Right atrium auricular region (tissue), 2 donors: ENCODE measurements at regions not wholly inside any gene's neighbourhood (a gene's known extent, or its start where the extent isn't known, plus 50 kb on each side); places are given as distances from the start of the nearest gene placed in this dataset.

Experiments
- DNase-seq: peaks from one replicate; pipeline ENCODE4 v3.0.0-alpha.2; 2019; ENCODE audit warnings: low spot score
- H3K27ac ChIP-seq, 2 donors: fragments of 200-600 bp; sonication (generic); 1 replicate in 1 of 2; 2 replicates in 1 of 2; pipeline ENCODE4 v1.5.1; 2016 to 2019
- H3K27me3 ChIP-seq, 2 donors: fragments of 200-600 bp; sonication (generic); one replicate each; pipeline versions ENCODE4 v1.5.1 to v1.6.0; 2017 to 2019
- H3K36me3 ChIP-seq: fragments of 200-600 bp; sonication (generic); one replicate; pipeline ENCODE4 v1.5.1; 2016
- H3K4me1 ChIP-seq, 2 donors: fragments of 200-600 bp; sonication (generic); one replicate each; pipeline versions ENCODE4 v1.5.1 to v1.6.0; 2017 to 2019
- H3K4me3 ChIP-seq, 2 donors: fragments of 200-600 bp; sonication (generic); 1 replicate in 1 of 2; 2 replicates in 1 of 2; pipeline ENCODE4 v1.5.1; 2017 to 2019; ENCODE audit warnings: mild to moderate bottlenecking in 1 of 2, moderate library complexity in 1 of 2
- H3K9me3 ChIP-seq, 2 donors: fragments of 200-600 bp; sonication (generic); one replicate each; pipeline ENCODE4 v1.5.1; 2019
- TF ChIP-seq, protein P1 (sequence below), 2 donors: fragments of 200-600 bp; sonication (generic); IDR thresholded peaks; one replicate each; pipeline ENCODE4 v1.5.1; 2019; ENCODE audit warnings: antibody characterized with exemption in 2 of 2

DNA sequence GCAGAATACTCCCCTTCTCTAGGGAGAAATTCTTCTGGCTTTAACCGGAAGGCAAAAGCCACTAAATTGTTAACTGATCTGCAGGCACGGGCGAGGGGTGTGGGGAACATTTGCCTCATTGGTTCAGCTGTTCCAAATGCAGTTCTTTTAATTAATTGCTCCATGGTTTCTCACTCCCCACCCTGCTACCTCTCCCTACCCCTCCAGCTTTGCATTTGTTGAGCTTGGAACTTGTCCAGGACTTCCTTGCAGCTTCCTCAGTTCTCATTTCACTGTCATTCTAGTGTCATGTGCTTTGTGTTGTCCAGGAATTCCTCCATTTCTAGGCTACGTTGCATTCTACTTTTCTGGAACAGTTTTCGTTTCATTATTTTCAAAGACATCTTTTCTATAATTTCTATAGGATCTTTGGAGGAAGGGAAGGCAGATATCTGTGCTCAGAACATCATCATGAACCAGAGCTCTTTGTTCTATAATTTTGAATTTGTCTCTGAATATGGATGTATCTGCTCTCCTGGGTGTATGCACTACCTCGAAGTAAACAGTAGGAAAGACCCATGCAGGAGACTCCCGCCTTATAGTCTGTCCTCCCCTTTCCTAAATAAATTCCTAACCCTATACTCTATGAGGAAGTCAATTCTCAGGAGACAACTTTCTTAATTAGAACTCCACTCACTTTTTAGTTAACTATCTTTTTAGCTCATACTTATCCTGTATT is 132.4 kb upstream of the LMO4 start:
- Histone ChIP-seq H3K9me3 (peaks cover 0 to 12% of the 10 kb centered on the region in 2 donors), H3K27ac (no peak overlapping the region), H3K36me3 (no peaks in the 10 kb centered on the region), H3K4me3 (no peak overlapping the region), H3K4me1 (no peaks in the 10 kb centered on the region), H3K27me3 (no peaks in the 10 kb centered on the region)
- no peak for DNase-seq
- TF ChIP-seq, protein P1, sequence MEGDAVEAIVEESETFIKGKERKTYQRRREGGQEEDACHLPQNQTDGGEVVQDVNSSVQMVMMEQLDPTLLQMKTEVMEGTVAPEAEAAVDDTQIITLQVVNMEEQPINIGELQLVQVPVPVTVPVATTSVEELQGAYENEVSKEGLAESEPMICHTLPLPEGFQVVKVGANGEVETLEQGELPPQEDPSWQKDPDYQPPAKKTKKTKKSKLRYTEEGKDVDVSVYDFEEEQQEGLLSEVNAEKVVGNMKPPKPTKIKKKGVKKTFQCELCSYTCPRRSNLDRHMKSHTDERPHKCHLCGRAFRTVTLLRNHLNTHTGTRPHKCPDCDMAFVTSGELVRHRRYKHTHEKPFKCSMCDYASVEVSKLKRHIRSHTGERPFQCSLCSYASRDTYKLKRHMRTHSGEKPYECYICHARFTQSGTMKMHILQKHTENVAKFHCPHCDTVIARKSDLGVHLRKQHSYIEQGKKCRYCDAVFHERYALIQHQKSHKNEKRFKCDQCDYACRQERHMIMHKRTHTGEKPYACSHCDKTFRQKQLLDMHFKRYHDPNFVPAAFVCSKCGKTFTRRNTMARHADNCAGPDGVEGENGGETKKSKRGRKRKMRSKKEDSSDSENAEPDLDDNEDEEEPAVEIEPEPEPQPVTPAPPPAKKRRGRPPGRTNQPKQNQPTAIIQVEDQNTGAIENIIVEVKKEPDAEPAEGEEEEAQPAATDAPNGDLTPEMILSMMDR (IDR thresholded peaks at IDR 0.05): no peak

DNA sequence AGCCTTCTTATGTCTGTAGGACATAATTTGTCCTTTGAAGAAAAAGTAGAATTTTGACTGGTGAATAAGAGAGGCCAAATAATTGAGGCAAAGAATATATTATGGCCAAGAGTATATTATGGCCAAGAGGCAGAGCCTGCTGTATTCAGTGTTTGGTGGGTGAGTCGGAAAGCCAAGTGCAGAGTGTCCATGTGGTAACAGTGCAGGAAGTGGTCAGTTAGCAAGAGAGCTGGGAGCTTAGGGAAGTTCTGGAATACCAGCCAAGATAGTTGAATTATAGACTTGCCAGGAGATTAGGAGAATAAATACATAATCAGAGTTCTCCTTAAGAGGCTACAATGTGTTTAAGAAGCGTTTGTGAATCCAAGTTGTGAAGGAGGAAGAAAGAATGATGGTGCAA is 131.5 kb upstream of the LMO4 start:
- Histone ChIP-seq H3K9me3 (peaks cover 0 to 12% of the 10 kb centered on the region in 2 donors), H3K27ac (no peak overlapping the region), H3K4me1 (no peaks in the 10 kb centered on the region), H3K36me3 (no peaks in the 10 kb centered on the region), H3K27me3 (no peaks in the 10 kb centered on the region), H3K4me3 (no peak overlapping the region)
- DNase-seq: no peak
- TF ChIP-seq, protein P1 (IDR thresholded peaks at IDR 0.05): no peak

DNA sequence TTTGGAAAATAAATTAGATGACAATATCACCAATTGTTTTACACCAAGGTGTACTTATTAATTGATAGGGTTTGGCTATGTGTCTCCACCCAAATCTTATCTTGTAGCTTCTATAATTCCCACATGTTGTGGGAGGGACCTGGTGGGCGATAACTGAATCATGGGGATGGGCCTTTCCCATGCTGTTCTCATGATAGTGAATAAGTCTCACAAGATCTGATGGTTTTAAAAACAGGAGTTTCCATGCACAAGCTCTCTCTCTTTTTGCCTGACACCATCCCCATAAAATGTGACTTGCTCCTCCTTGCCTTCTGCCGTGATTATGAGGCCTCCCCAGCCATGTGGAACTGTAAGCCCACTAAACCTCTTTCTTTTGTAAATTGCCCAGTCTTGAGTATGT is 131.0 kb upstream of the LMO4 start:
- peaks cover 0 to 12% of the 10 kb centered on the region in 2 donors for H3K9me3 ChIP-seq
- no peaks in the 10 kb centered on the region for H3K36me3 ChIP-seq
- TF ChIP-seq, protein P1 (IDR thresholded peaks at IDR 0.05): no peak
- DNase-seq: no peak
- H3K4me3 ChIP-seq: no peak overlapping the region
- no peaks in the 10 kb centered on the region for H3K27me3 ChIP-seq
- H3K4me1 ChIP-seq: no peaks in the 10 kb centered on the region
- no peak overlapping the region for H3K27ac ChIP-seq

DNA sequence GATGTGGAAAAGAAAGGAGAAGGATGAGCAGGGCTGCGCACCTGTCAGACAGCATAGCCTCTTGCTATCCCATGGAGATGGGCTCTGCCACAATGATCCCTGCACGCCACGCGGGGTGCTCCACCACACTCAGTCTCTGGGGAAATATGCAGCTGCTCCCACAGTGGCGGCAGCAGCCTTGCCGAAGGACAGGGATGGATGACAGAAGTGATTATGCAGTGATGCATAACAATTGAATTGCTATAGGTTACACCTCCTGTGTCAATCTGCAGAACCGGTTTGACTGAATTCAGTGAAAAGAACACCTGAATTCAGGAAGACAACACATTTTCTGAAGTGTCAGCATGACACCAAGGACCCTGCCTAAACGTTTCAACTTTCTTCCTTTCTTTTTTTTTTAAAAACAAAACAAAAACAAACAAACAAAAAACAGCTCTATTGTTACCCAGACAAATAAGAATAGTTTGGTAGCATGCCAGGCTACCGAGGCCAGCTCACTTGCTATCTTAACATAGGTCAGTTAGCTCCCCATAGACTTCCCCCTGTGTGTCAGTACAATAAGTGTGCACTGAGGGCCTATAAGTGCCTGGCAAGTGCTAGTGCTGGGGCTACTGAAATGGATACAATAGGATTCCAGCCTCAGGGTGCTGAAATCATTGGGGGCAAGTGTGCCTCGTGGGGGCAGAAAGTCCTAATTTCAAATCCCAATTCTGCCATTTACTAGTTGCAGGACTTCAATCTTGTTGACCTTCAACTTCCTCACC is 127.6 kb upstream of the LMO4 start:
- no peak overlapping the region for H3K27ac ChIP-seq
- no peaks in the 10 kb centered on the region for H3K4me1 ChIP-seq
- no peak for DNase-seq
- H3K27me3 ChIP-seq: no peaks in the 10 kb centered on the region
- no peaks in the 10 kb centered on the region for H3K36me3 ChIP-seq
- H3K4me3 ChIP-seq: no peak overlapping the region
- no peaks in the 10 kb centered on the region for H3K9me3 ChIP-seq
- TF ChIP-seq, protein P1 (IDR thresholded peaks at IDR 0.05): no peak

DNA sequence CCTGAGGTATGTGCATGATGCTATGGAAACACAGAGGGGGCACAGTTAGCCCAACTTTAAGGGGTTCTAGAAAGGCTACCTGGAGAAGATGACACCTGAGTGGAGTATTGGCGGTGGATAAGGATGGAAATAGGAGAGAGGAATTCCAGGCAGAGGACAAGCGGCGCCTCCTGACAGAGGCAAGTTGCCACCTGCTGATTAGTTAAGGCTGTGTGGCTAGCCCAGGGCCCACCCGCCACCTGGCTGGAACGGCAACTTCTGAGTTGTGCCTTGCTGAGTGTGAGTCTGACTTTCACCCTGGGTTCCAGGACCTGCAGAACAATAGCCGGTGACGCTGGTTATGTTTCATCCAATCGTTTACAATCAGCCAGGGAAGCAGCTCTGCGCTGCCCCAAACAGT is 126.9 kb upstream of the LMO4 start:
- DNase-seq: no peak

More for the DNA sequence above, 126.9 kb upstream of the LMO4 start:
- no peaks in the 10 kb centered on the region for H3K4me1 ChIP-seq
- H3K36me3 ChIP-seq: no peaks in the 10 kb centered on the region
- no peak overlapping the region for H3K27ac ChIP-seq
- no peak overlapping the region for H3K4me3 ChIP-seq
- no peaks in the 10 kb centered on the region for H3K27me3 ChIP-seq
- no peaks in the 10 kb centered on the region for H3K9me3 ChIP-seq
- TF ChIP-seq, protein P1 (IDR thresholded peaks at IDR 0.05): no peak
